Left ventricle myocardium superior (tissue), 1 donor: ENCODE measurements at regions not wholly inside any gene's neighbourhood (a gene's known extent, or its start where the extent isn't known, plus 50 kb on each side); places are given as distances from the start of the nearest gene placed in this dataset.

Experiments used
- ATAC-seq: fragments of 200-7000 bp; cut with Tn5 transposase; one replicate; pipeline ENCODE4 v1.9.1; 2020; ENCODE audit warnings: mild to moderate bottlenecking, moderate library complexity
- DNase-seq: peaks from one replicate; pipeline ENCODE4 v3.0.0-alpha.2; 2020
- intact Hi-C: fragments of 100-400 bp; cut with micrococcal nuclease; formaldehyde crosslinking; loops from one replicate; pipeline ENCODE4 v1.11.0; 2022
- donor health status: DM: no; HTN: yes; CAD: no; lungs with severe emphysema.

- peak; percentile 31 for ATAC-seq
- intact Hi-C loops: no loop called here
These were observed 139.5 kb upstream of the RBMS3 start for GRCh38 chr3:29141197-29141917.

DNA sequence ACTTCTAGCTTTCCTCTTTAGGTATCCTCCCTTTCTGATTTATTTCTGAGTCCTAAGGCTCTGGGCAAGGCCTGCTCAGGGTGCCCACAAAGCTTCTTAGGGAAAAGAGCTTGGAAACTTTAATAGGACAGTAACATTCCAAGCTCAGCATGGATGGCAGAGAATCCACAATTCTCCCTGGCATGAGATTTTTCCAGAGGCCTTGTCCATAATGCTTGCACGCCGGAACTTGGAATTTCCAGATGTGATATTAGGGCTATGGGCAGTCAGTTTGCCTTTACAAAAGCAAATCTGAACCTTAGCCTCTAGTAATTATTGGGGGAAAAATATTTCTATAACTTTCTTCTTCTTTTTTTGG lies 139.0 kb upstream of the RBMS3 start:
- DNase-seq (no peak), ATAC-seq (no peak)
- intact Hi-C loops: no loop called here

More at GRCh38 chr3:29141197-29141917, 139.5 kb upstream of the RBMS3 start:
- no peak for DNase-seq

DNA sequence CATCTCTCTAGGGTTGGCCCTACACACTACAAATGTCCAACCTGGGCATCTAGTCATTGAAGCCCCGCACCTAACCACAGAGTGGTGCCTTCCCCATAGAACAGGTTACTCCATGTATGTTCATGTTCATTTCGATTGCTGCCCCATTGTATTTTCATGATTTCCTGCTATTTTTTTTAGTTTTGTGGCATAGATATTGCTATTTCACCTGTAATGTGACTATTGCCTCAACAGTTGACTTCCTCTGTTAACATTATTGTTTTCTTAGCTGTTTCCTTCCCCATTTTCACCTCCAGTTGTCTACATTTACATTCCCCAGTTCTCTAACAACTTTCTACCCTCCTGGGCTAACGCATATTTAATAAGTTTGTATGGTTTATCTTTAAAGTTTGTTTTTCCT lies 137.7 kb upstream of the RBMS3 start:
- no peak for ATAC-seq
- intact Hi-C loops: no loop called here
- no peak for DNase-seq

DNA sequence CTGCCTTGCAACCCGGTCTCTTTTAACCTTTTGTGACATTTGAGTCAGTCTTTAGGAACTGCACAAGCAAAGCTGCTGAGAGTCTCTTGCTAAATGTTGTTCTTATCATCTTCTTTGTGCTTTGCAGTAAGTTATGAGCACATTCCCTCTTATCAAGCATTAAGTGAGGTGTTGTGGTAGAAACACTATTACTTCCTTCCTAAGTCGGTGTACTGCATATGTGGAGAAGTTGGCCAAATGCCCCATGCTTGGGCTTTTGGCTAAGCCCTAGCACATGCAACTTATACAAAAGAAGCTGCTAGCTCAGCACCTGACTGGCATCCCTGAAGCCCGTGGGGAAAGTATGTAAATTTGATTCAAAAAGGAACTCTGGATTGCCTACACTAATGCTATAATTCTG lies 136.5 kb upstream of the RBMS3 start:
- intact Hi-C loops: no loop called here
- DNase-seq (no peak), ATAC-seq (no peak)

GRCh38 chr3:29144807-29145206 lies 136.1 kb upstream of the RBMS3 start:
- peak; percentile 30 for DNase-seq
- intact Hi-C loops: loop anchor here (5.0 kb wide), 1 partner anchor 617 kb away; no protein-coding TSS in a partner anchor
- peak; percentile 85 for ATAC-seq

- no peak for DNase-seq
- ATAC-seq: no peak
- intact Hi-C loops: loop anchor here (5.0 kb wide), 1 partner anchor 617 kb away; no protein-coding TSS in a partner anchor
These were observed 135.5 kb upstream of the RBMS3 start for GRCh38 chr3:29145360-29145759.

GRCh38 chr3:29152379-29152778 lies 128.5 kb upstream of the RBMS3 start:
- intact Hi-C loops: no loop called here

DNA sequence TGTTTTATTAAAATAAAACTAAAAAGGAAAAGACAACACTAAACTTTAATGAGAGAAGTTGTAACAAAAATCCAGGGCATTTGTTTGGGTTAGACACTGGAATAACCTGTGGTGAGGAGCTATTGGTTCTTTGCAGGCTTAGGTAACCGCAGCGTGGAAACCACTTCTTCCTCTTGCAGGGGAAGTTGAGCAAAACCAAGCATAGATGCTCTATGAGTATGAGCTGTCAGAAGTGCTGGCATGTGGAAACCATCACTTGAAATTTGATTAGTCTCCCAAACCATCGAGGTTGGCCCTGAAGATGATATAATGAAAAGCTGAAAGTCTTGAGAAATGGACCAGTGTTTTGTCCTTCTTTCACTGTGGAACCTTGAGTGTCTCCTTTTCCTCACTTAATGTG lies 127.1 kb upstream of the RBMS3 start:
- intact Hi-C loops: no loop called here
- ATAC-seq (no peak), DNase-seq (no peak)

More at GRCh38 chr3:29152379-29152778, 128.5 kb upstream of the RBMS3 start:
- DNase-seq (no peak), ATAC-seq (no peak)

- intact Hi-C loops: no loop called here
- no peak for ATAC-seq
- no peak for DNase-seq
These were observed 124.7 kb upstream of the RBMS3 start for GRCh38 chr3:29156086-29156715.

- DNase-seq (no peak), ATAC-seq (peak; percentile 20)
- intact Hi-C loops: no loop called here
These were observed 116.0 kb upstream of the RBMS3 start for GRCh38 chr3:29164825-29165224.

DNA sequence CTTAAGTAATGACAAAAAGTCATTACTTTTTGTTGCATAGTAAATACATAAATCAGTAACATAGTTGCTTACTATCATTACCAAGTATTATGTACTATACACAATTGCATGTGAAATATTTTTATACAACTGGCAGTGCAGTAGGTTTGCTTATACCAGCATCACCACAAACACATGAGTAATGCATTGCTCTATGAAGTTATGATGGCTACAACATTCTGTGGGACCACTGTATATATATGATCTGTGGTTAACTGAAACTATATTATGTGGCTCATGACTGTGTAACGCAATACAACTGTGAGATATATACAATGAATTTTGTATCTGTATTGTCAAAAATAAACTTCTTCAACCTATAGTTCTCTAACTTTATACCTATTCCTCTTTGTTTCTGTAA lies 113.7 kb upstream of the RBMS3 start:
- intact Hi-C loops: no loop called here
- DNase-seq (no peak), ATAC-seq (no peak)

GRCh38 chr3:29168081-29168480 lies 112.8 kb upstream of the RBMS3 start:
- DNase-seq (no peak), ATAC-seq (no peak)
- intact Hi-C loops: no loop called here

DNA sequence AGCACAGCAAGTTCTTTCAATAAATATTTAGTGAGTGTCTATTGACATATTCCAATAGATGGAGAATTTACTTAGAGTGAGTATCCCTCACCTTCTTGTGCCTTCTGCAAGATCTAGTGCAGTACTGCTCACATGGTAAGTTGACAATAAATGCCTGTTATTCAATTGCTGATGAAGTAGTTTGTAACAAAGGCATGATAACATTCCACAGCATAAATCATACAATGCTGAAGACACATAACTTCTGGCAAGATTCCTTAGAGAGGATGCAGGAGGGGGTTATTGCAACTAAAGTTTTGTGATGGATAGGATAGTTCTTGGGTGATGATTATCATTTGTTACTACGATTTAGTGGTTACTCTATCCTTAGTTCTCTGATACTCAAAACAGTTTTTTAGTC lies 112.2 kb upstream of the RBMS3 start:
- no peak for DNase-seq
- ATAC-seq: no peak
- intact Hi-C loops: no loop called here

- DNase-seq (peak; percentile 32), ATAC-seq (no peak)
- intact Hi-C loops: no loop called here
These were observed 111.4 kb upstream of the RBMS3 start for GRCh38 chr3:29169451-29169850.

GRCh38 chr3:29171043-29171990 lies 109.6 kb upstream of the RBMS3 start:
- intact Hi-C loops: no loop called here
- peak; percentile 60 for ATAC-seq
- DNase-seq: no peak

DNA sequence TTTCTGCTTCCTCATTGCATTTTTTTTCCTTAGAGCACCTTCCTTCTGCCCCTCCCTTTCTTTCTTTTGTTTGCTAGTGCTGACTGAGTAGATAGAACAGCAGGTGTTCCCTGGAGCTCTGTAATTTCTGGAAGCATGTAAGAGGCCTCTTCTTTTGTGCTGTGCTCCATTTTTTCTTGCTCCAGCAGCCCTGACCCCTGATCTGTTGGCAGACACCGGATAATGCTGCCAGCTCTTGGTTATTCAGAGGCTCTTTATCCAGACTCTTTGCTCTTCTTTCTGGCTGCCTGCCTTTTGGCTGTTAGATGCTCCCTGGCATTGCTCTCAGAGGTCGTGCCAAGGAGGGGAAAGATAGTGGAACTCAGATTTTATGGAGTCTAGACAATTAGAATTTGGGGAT lies 104.4 kb upstream of the RBMS3 start:
- intact Hi-C loops: no loop called here

GRCh38 chr3:29178809-29179793 lies 101.8 kb upstream of the RBMS3 start:
- intact Hi-C loops: no loop called here
- ATAC-seq: peak; percentile 55
- no peak for DNase-seq

More for the DNA sequence above, 104.4 kb upstream of the RBMS3 start:
- peak; percentile 27 for DNase-seq
- ATAC-seq: peak; percentile 83

GRCh38 chr3:29181149-29181780 lies 99.6 kb upstream of the RBMS3 start:
- no peak for DNase-seq
- intact Hi-C loops: loop anchor here (10.0 kb wide), 1 partner anchor 54 kb away; no protein-coding TSS in a partner anchor
- no peak for ATAC-seq
